NCI-H2107 (cell line): ENCODE measurements at regions not wholly inside any gene's neighbourhood (a gene's known extent, or its start where the extent isn't known, plus 50 kb on each side); places are given as distances from the start of the nearest gene placed in this dataset.

ENCODE experiments used
- DNase-seq: peaks from one replicate; lab custom pipeline; 2025; lab: John Stamatoyannopoulos, UW

GRCh38 chrX:110432091-110432905, 73.7 kb downstream of the RTL9 start:
- no peak for DNase-seq

- DNase-seq: no peak
Measured at GRCh38 chrX:110432906-110433215, 74.2 kb downstream of the RTL9 start.

GRCh38 chrX:110435196-110435595, 76.5 kb downstream of the RTL9 start:
- no peak for DNase-seq

GRCh38 chrX:110436523-110436922, 77.9 kb downstream of the RTL9 start:
- DNase-seq: no peak

GRCh38 chrX:110437686-110438085, 79.0 kb downstream of the RTL9 start:
- DNase-seq: no peak

GRCh38 chrX:110440016-110440805, 81.6 kb downstream of the RTL9 start:
- no peak for DNase-seq

- no peak for DNase-seq
Measured at GRCh38 chrX:110442635-110443034, 84.0 kb downstream of the RTL9 start.

GRCh38 chrX:110444996-110445395, 86.3 kb downstream of the RTL9 start:
- DNase-seq: no peak

- DNase-seq: no peak
Measured at GRCh38 chrX:110448459-110448858, 89.8 kb downstream of the RTL9 start.

GRCh38 chrX:110449312-110449711, 90.7 kb downstream of the RTL9 start:
- no peak for DNase-seq

- peak; percentile 62 for DNase-seq
Measured at GRCh38 chrX:110450050-110450449, 91.4 kb downstream of the RTL9 start.

- DNase-seq: no peak
Measured at GRCh38 chrX:110454336-110454735, 95.7 kb downstream of the RTL9 start.

- DNase-seq: no peak
Measured at GRCh38 chrX:110462957-110463356, 104.3 kb downstream of the RTL9 start.

GRCh38 chrX:110466790-110467189, 108.1 kb downstream of the RTL9 start:
- DNase-seq: no peak

GRCh38 chrX:110472265-110472664, 113.6 kb downstream of the RTL9 start:
- no peak for DNase-seq

GRCh38 chrX:110477593-110478228, 119.1 kb downstream of the RTL9 start:
- DNase-seq: no peak

- DNase-seq: no peak
Measured at GRCh38 chrX:110491846-110492620, 133.4 kb downstream of the RTL9 start.

GRCh38 chrX:110504947-110505346, 146.3 kb downstream of the RTL9 start:
- no peak for DNase-seq

- no peak for DNase-seq
Measured at GRCh38 chrX:110509755-110510532, 151.3 kb downstream of the RTL9 start.

- DNase-seq: no peak
Measured at GRCh38 chrX:110511238-110511637, 152.6 kb downstream of the RTL9 start.

GRCh38 chrX:110512341-110512740, 153.7 kb downstream of the RTL9 start:
- DNase-seq: no peak
